Trophoblast cell (in vitro differentiated cells and primary cell): ENCODE measurements at regions not wholly inside any gene's neighbourhood (a gene's known extent, or its start where the extent isn't known, plus 50 kb on each side); places are given as distances from the start of the nearest gene placed in this dataset.
A peak's percentile ranks its signal among the peaks of the same experiment; 100 is the strongest.
"Not testable (repeated sequence)": the region's sequence is repeated elsewhere in the genome, so short reads cannot be mapped to it uniquely, and the experiment has no call there.

Experiments
- DNase-seq, 2 donors: peaks; one replicate each; pipeline ENCODE4 v3.0.0-alpha.2; 2016
- H2AFZ ChIP-seq: 2 replicates; pipeline ENCODE4 v1.6.1; 2013; ENCODE audit warnings: low read length, moderate library complexity, mild to moderate bottlenecking; ENCODE audit not compliant: insufficient read depth, poor library complexity
- H2AK5ac ChIP-seq: 2 replicates; pipeline ENCODE4 v1.6.1; 2013; ENCODE audit warnings: mild to moderate bottlenecking, low read length
- H2BK120ac ChIP-seq: 2 replicates; pipeline ENCODE4 v1.6.1; 2013; ENCODE audit warnings: low read length, mild to moderate bottlenecking, moderate library complexity; ENCODE audit not compliant: insufficient read depth, poor library complexity
- H2BK12ac ChIP-seq: 2 replicates; pipeline ENCODE4 v1.6.1; 2013; ENCODE audit warnings: mild to moderate bottlenecking, low read length, moderate library complexity
- H2BK5ac ChIP-seq: 2 replicates; pipeline ENCODE4 v1.6.1; 2013; ENCODE audit warnings: low read length, low read depth, moderate library complexity, mild to moderate bottlenecking; ENCODE audit not compliant: poor library complexity
- H3K14ac ChIP-seq: 2 replicates; pipeline ENCODE4 v1.6.1; 2013; ENCODE audit warnings: mild to moderate bottlenecking, low read length
- H3K18ac ChIP-seq: 2 replicates; pipeline ENCODE4 v1.6.1; 2013; ENCODE audit warnings: mild to moderate bottlenecking, low read length
- H3K23ac ChIP-seq: 2 replicates; pipeline ENCODE4 v1.6.1; 2013; ENCODE audit warnings: low read length
- H3K27ac ChIP-seq: 2 replicates; pipeline ENCODE4 v1.5.1; 2013; ENCODE audit warnings: low read depth, mild to moderate bottlenecking, inconsistent platforms, low read length, moderate library complexity
- H3K27me3 ChIP-seq: 2 replicates; pipeline ENCODE4 v1.6.1; 2013; ENCODE audit warnings: inconsistent platforms, mild to moderate bottlenecking, low read length, moderate library complexity; ENCODE audit not compliant: insufficient read depth
- H3K36me3 ChIP-seq, 2 experiments: 1 replicate in 1 of 2; 2 replicates in 1 of 2; pipeline ENCODE4 v1.6.1; 2013; ENCODE audit warnings: low read length in 2 of 2, mild to moderate bottlenecking in 2 of 2, moderate library complexity in 1 of 2; ENCODE audit not compliant: insufficient read depth in 2 of 2, control insufficient read depth in 1 of 2
- H3K4ac ChIP-seq: 2 replicates; pipeline ENCODE4 v1.6.1; 2013; ENCODE audit warnings: low read depth, mild to moderate bottlenecking, low read length, moderate library complexity
- H3K4me1 ChIP-seq, 2 experiments: 1 replicate in 1 of 2; 2 replicates in 1 of 2; pipeline ENCODE4 v1.6.1; 2013; ENCODE audit warnings: low read length in 2 of 2, mild to moderate bottlenecking in 2 of 2, moderate library complexity in 1 of 2; ENCODE audit not compliant: insufficient read depth in 2 of 2, control insufficient read depth in 1 of 2
- H3K4me2 ChIP-seq: 2 replicates; pipeline ENCODE4 v1.6.1; 2013; ENCODE audit warnings: inconsistent platforms, mild to moderate bottlenecking, low read length, moderate library complexity
- H3K4me3 ChIP-seq: 2 replicates; pipeline ENCODE4 v1.5.1; 2013; ENCODE audit warnings: mild to moderate bottlenecking, low read depth, low read length, inconsistent platforms
- H3K79me1 ChIP-seq: one replicate; pipeline ENCODE4 v1.6.1; 2013; ENCODE audit warnings: low read length
- H3K79me2 ChIP-seq: 2 replicates; pipeline ENCODE4 v1.6.1; 2013; ENCODE audit warnings: low read length, mild to moderate bottlenecking; ENCODE audit not compliant: control insufficient read depth, insufficient read depth, poor library complexity
- H3K9ac ChIP-seq: 2 replicates; pipeline ENCODE4 v1.6.1; 2013; ENCODE audit warnings: mild to moderate bottlenecking, low read length
- H3K9me3 ChIP-seq: 2 replicates; pipeline ENCODE4 v1.6.1; 2013; ENCODE audit warnings: low read depth, mild to moderate bottlenecking, control low read depth, inconsistent platforms, low read length; ENCODE audit not compliant: insufficient read depth
- H4K12ac ChIP-seq: 2 replicates; pipeline ENCODE4 v1.6.1; 2013; ENCODE audit warnings: low read depth, mild to moderate bottlenecking, low read length, moderate library complexity
- H4K8ac ChIP-seq: 2 replicates; pipeline ENCODE4 v1.6.1; 2013; ENCODE audit warnings: low read depth, mild to moderate bottlenecking, low read length, moderate library complexity
- H4K91ac ChIP-seq: one replicate; pipeline ENCODE4 v1.6.1; 2013; ENCODE audit warnings: low read depth, mild to moderate bottlenecking, low read length, moderate library complexity
- WGBS: extraction: QIAGEN DNeasy Blood & Tissue Kit; methylation state at CpG from one replicate; pipeline ENCODE4 v1.1.7; 2013; ENCODE audit warnings: missing lambda C conversion rate; ENCODE audit not compliant: insufficient read length, insufficient coverage; ENCODE audit errors: extremely low coverage; 5-methylcytosine and 5-hydroxymethylcytosine counted together

GRCh38 chr11:86737230-86737629 lies 63.1 kb upstream of the PRSS23 start:
- H2BK5ac ChIP-seq = no peak overlapping the region
- H3K9ac ChIP-seq = no peak overlapping the region
- H3K14ac ChIP-seq = no peak overlapping the region
- H3K4me2 ChIP-seq = no peak overlapping the region
- H3K4me1 ChIP-seq = peaks cover 15 to 24% of the 10 kb centered on the region in 2 experiments
- H3K18ac ChIP-seq = no peak overlapping the region
- no peak overlapping the region for H3K23ac ChIP-seq
- peaks cover 6% of the 10 kb centered on the region for H3K79me2 ChIP-seq
- no peaks in the 10 kb centered on the region for H3K27me3 ChIP-seq
- peak overlapping the region; percentile 69 for H2BK120ac ChIP-seq
- H4K91ac ChIP-seq = no peak overlapping the region
- H2BK12ac ChIP-seq = peak overlapping the region; percentile 74
- H3K4me3 ChIP-seq = no peak overlapping the region
- no peaks in the 10 kb centered on the region for H3K36me3 ChIP-seq
- no peak for DNase-seq
- H3K79me1 ChIP-seq = peaks cover 27% of the 10 kb centered on the region
- H4K12ac ChIP-seq = no peak overlapping the region
- H4K8ac ChIP-seq = no peak overlapping the region
- no peak overlapping the region for H2AFZ ChIP-seq
- no peak overlapping the region for H3K27ac ChIP-seq
- no peak overlapping the region for H2AK5ac ChIP-seq
- H3K4ac ChIP-seq = peak overlapping the region; percentile 42
- no peaks in the 10 kb centered on the region for H3K9me3 ChIP-seq

GRCh38 chr11:86736291-86737143 lies 63.8 kb upstream of the PRSS23 start:
- Histone ChIP-seq H2BK120ac (peak overlapping the region; percentile 52), H3K36me3 (no peaks in the 10 kb centered on the region), H3K14ac (peak overlapping the region; percentile 9), H3K27ac (no peak overlapping the region), H3K79me2 (peaks cover 3% of the 10 kb centered on the region), H3K4me1 (peaks cover 11 to 20% of the 10 kb centered on the region in 2 experiments), H4K91ac (peak overlapping the region; percentile 60), H3K4ac (peak overlapping the region; percentile 24), H3K18ac (no peak overlapping the region), H3K4me2 (no peak overlapping the region), H2AFZ (no peak overlapping the region), H2BK12ac (peak overlapping the region; percentile 70), H3K27me3 (no peaks in the 10 kb centered on the region), H3K4me3 (no peak overlapping the region), H2BK5ac (no peak overlapping the region), H2AK5ac (peak overlapping the region; percentile 25), H3K9me3 (no peaks in the 10 kb centered on the region), H4K12ac (no peak overlapping the region), H3K23ac (peak overlapping the region; percentile 3), H4K8ac (no peak overlapping the region), H3K9ac (no peak overlapping the region), H3K79me1 (peaks cover 23% of the 10 kb centered on the region)
- no CpG with 5 or more reads among the region's 9 CpGs for WGBS
- DNase-seq = no peak

- Histone ChIP-seq H3K79me2 (peaks cover 2% of the 10 kb centered on the region), H3K36me3 (no peaks in the 10 kb centered on the region), H3K4me1 (peaks cover 4 to 13% of the 10 kb centered on the region in 2 experiments), H3K79me1 (peaks cover 15% of the 10 kb centered on the region), H3K27ac (no peak overlapping the region), H3K18ac (no peak overlapping the region), H2BK120ac (no peak overlapping the region), H3K4ac (no peak overlapping the region), H3K23ac (no peak overlapping the region), H2BK5ac (no peak overlapping the region), H2BK12ac (no peak overlapping the region), H2AFZ (no peak overlapping the region), H3K27me3 (no peaks in the 10 kb centered on the region), H4K8ac (no peak overlapping the region), H3K4me2 (no peak overlapping the region), H3K14ac (no peak overlapping the region), H3K9ac (no peak overlapping the region), H2AK5ac (no peak overlapping the region), H3K9me3 (no peaks in the 10 kb centered on the region), H4K12ac (no peak overlapping the region), H3K4me3 (no peak overlapping the region), H4K91ac (no peak overlapping the region)
- WGBS = no CpG with 5 or more reads among the region's 3 CpGs
- DNase-seq = no peak
These were observed 63.3 kb upstream of the ME3 start for GRCh38 chr11:86735451-86736290.

- H3K4me3 ChIP-seq, H2BK12ac ChIP-seq, H3K4me2 ChIP-seq, H3K9ac ChIP-seq, H2BK5ac ChIP-seq, H3K36me3 ChIP-seq, H4K91ac ChIP-seq, H2AFZ ChIP-seq, H3K79me2 ChIP-seq, H3K4me1 ChIP-seq, H2BK120ac ChIP-seq, H4K12ac ChIP-seq, H4K8ac ChIP-seq, H3K4ac ChIP-seq, H3K9me3 ChIP-seq, H3K18ac ChIP-seq, H3K79me1 ChIP-seq, H3K27me3 ChIP-seq, H3K23ac ChIP-seq, H3K27ac ChIP-seq, H3K14ac ChIP-seq, H2AK5ac ChIP-seq, DNase-seq: not testable (repeated sequence)
- WGBS = no CpG with 5 or more reads among the region's 1 CpG
These were observed 60.3 kb upstream of the ME3 start for GRCh38 chr11:86732739-86733138.
